Aorta (tissue), 5 donors: ENCODE measurements at regions not wholly inside any gene's neighbourhood (a gene's known extent, or its start where the extent isn't known, plus 50 kb on each side); places are given as distances from the start of the nearest gene placed in this dataset.

Experiments
- ATAC-seq: fragments of 200-7000 bp; cut with Tn5 transposase; one replicate; pipeline ENCODE4 v1.9.1; 2022; ENCODE audit warnings: moderate library complexity; ENCODE audit not compliant: low FRiP score
- DNase-seq, 2 donors: peaks; one replicate each; pipeline ENCODE4 v3.0.0-alpha.2; 2020
- H3K27ac ChIP-seq, 2 donors: one replicate each; pipeline ENCODE4 v1.5.1; 2013; ENCODE audit warnings: low read length in 2 of 2, mild to moderate bottlenecking in 2 of 2, moderate library complexity in 2 of 2, control low read depth in 1 of 2, inconsistent platforms in 1 of 2, low read depth in 1 of 2
- H3K27me3 ChIP-seq, 2 donors: one replicate each; pipeline ENCODE4 v1.6.1; 2013; ENCODE audit warnings: control low read depth in 1 of 2, low read length in 1 of 2, mild to moderate bottlenecking in 1 of 2, moderate library complexity in 1 of 2; ENCODE audit not compliant: insufficient read depth in 2 of 2, control insufficient read depth in 1 of 2
- H3K36me3 ChIP-seq, 2 donors: one replicate each; pipeline ENCODE4 v1.6.1; 2013; ENCODE audit warnings: control low read depth in 1 of 2, low read length in 1 of 2, mild to moderate bottlenecking in 1 of 2; ENCODE audit not compliant: insufficient read depth in 2 of 2, control insufficient read depth in 1 of 2
- H3K4me1 ChIP-seq, 2 donors: one replicate each; pipeline ENCODE4 v1.6.1; 2013; ENCODE audit warnings: low read length in 2 of 2, control low read depth in 1 of 2, mild to moderate bottlenecking in 1 of 2, moderate library complexity in 1 of 2; ENCODE audit not compliant: insufficient read depth in 2 of 2, control insufficient read depth in 1 of 2
- H3K4me3 ChIP-seq, 2 donors: one replicate each; pipeline ENCODE4 v1.5.1; 2013; ENCODE audit warnings: low read length in 2 of 2, control low read depth in 1 of 2, mild to moderate bottlenecking in 1 of 2
- H3K9me3 ChIP-seq: one replicate; pipeline ENCODE4 v1.6.1; 2013; ENCODE audit warnings: mild to moderate bottlenecking, low read length; ENCODE audit not compliant: control insufficient read depth
- WGBS, 2 donors: extraction: QIAGEN DNeasy Blood & Tissue Kit; methylation state at CpG; one replicate each; pipeline ENCODE4 v1.1.7; 2013; 5-methylcytosine and 5-hydroxymethylcytosine counted together
- intact Hi-C, 2 donors: fragments of 100-400 bp; cut with DNase I; formaldehyde crosslinking; loops; one replicate each; pipeline versions ENCODE4 v1.14.2 to v1.15.0; 2022
- donor health status: healthy with polysubstance abuse.
- donor health status: Bipolar disorder and iron deficiency.
- donor health status: DM: no; HTN: no; CAD: no.
- donor health status: DM: no; HTN: no; CAD: no.
- donor health status: DM: yes; HTN: yes; CAD: no.

- Histone ChIP-seq H3K36me3 (no peaks in the 10 kb centered on the region), H3K4me1 (no peaks in the 10 kb centered on the region), H3K27ac (no peak overlapping the region), H3K27me3 (no peaks in the 10 kb centered on the region), H3K9me3 (peaks cover 1% of the 10 kb centered on the region), H3K4me3 (no peak overlapping the region)
- WGBS, 2 donors, result 4 to 6% methylated on average over 24 of the region's 24 CpGs
- ATAC-seq (peak; percentile 96), DNase-seq (peak; percentile 90 to 97)
- intact Hi-C loops, result loop anchor here (1.0 to 10.0 kb wide), 6 partner anchors 54 to 230 kb away; partner anchors contain the start of genes STX6 (in 2 of the 2), IER5 (in 1 of the 2) and KIAA1614 (in 1 of the 2)
Measured at GRCh38 chr1:181142096-181142958, 53.8 kb downstream of the IER5 start.

- H3K4me3 ChIP-seq, result no peak overlapping the region
- no peaks in the 10 kb centered on the region for H3K4me1 ChIP-seq
- DNase-seq, result no peak
- H3K27me3 ChIP-seq, result no peaks in the 10 kb centered on the region
- 68 to 72% methylated on average over 5 of the region's 5 CpGs for WGBS, 2 donors
- ATAC-seq, result no peak
- H3K27ac ChIP-seq, result no peak overlapping the region
- peaks cover 1% of the 10 kb centered on the region for H3K9me3 ChIP-seq
- intact Hi-C loops, result loop anchor here (1.0 to 10.0 kb wide), 5 partner anchors 23 to 231 kb away; partner anchors contain the start of genes STX6 (in 2 of the 2) and KIAA1614 (in 1 of the 2)
- H3K36me3 ChIP-seq, result no peaks in the 10 kb centered on the region
Measured at GRCh38 chr1:181143102-181143859, 54.8 kb downstream of the IER5 start.

DNA sequence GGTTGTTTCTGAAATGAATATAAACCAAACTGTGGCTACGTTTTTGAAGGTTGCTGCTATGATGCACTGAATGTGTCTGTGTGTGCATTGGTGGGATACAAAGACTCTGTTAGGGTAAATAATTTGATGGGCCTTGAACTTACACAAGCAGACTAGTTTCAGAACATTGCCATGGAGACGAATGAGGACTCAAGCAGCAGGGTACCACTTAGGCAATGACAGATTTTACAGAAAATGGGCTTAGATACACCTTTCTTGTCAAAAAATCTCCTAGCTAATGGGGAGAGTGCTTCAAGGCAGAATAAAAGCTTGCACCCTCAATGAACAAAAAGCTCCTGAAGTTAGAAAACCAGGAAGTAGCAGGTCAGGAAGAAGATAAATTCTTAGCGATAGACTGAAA lies 55.7 kb downstream of the IER5 start:
- no peak overlapping the region for H3K4me3 ChIP-seq
- H3K27ac ChIP-seq, result no peak overlapping the region
- ATAC-seq (no peak), DNase-seq (no peak)
- no peaks in the 10 kb centered on the region for H3K4me1 ChIP-seq
- WGBS, 2 donors, result 78 to 83% methylated on average over 3 of the region's 3 CpGs
- peaks cover 1% of the 10 kb centered on the region for H3K9me3 ChIP-seq
- intact Hi-C loops, result loop anchor here (5.0 to 10.0 kb wide), 3 partner anchors 122 to 232 kb away; partner anchors contain the start of genes STX6 (in 2 of the 2) and KIAA1614 (in 1 of the 2)
- H3K27me3 ChIP-seq, result no peaks in the 10 kb centered on the region
- no peaks in the 10 kb centered on the region for H3K36me3 ChIP-seq

DNA sequence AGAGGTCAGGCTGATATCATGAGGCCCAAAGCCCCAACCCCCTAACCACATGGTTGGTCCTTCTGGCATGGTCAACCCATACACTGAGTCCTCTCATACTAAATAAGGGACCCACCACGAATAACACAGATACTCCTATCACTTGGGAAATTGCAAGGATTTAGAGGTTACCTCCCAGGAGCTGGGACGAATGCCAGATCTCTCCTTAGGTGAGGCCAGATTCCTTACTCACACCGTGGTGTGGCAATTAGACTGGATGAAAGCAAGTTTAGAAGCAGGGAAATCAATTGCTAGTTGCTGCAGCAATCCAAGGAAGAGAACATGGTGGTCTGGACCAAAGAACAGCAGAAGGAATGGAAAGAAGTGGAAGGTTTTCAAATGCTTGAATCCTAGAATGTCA lies 60.1 kb downstream of the IER5 start:
- WGBS, 2 donors, result 71 to 80% methylated on average over 3 of the region's 3 CpGs
- ATAC-seq (no peak), DNase-seq (no peak)
- Histone ChIP-seq H3K4me1 (peaks cover 0 to 6% of the 10 kb centered on the region in 2 donors), H3K27ac (no peak overlapping the region), H3K36me3 (no peaks in the 10 kb centered on the region), H3K9me3 (peaks cover 1% of the 10 kb centered on the region), H3K4me3 (no peak overlapping the region), H3K27me3 (no peaks in the 10 kb centered on the region)
- intact Hi-C loops, result loop anchor here in 1 of 2 donors (10.0 kb wide), 1 partner anchor 194 kb away; no protein-coding TSS in a partner anchor

DNA sequence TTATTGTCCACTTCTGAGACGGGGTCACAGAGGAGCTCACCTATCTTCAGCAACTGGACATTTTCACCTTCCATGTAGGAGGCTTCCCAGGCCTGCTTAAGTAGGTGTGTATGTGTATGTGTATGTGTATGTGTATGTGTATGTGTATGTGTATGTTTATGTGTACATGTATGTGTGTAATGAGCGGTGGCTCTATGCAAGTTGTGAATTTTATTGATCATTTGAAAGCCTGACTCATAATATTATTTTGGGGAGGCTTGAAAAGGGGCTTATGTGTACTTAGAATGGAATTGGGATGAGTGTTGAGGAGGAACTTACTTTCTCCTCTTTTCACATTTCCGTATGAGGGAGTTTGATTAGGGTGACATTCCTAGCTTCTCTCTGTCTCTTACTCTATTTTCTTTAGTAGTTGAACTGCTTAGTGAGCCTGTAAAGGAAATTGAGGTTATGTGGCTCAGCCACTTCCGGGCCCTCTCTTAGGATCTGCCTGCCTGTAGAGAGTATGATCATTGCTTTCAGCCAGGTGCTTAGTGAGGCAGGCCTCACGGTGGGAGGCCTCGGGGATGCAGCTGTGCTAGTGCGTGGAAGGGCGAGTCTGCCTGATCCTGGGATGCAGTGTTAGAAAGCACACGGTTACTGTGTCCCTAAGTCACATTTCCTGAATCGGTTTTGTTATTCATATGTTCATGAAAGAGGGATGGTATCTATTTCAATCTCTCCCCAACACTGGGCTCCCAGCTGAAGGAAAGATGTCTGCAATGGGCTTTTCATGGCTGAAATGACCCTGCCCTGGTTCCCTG lies 61.0 kb downstream of the IER5 start:
- intact Hi-C loops, result loop anchor here (10.0 kb wide), 3 partner anchors 195 to 625 kb away; no protein-coding TSS in a partner anchor

DNA sequence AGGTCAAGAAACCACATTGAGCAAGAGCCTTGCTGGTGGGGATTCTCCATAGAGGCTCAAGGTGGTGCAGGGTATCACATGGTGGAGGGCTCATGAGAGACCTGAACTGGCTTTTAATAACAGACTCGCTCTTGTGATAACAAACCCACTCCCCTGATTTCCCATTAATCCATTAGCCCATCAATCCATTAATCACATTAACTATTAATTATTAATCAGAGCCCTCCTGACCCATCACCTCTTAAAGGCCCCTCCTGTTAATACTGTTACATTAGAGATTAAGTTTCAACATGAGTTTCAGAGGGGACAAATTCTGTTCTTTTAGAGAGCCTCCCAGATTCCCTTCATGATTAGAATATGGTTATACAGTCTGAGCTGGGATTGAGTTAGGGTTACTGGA lies 61.8 kb downstream of the IER5 start:
- 94 to 95% methylated on average over 1 of the region's 1 CpG for WGBS, 2 donors
- DNase-seq, result no peak

More for the DNA sequence above, 61.0 kb downstream of the IER5 start:
- H3K9me3 ChIP-seq, result peaks cover 1% of the 10 kb centered on the region
- H3K27ac ChIP-seq, result no peak overlapping the region
- no peak overlapping the region for H3K4me3 ChIP-seq
- H3K27me3 ChIP-seq, result no peaks in the 10 kb centered on the region
- H3K36me3 ChIP-seq, result no peaks in the 10 kb centered on the region
- ATAC-seq (no peak), DNase-seq (no peak)
- H3K4me1 ChIP-seq, result peaks cover 0 to 6% of the 10 kb centered on the region in 2 donors
- 90 to 92% methylated on average over 10 of the region's 10 CpGs for WGBS, 2 donors

DNA sequence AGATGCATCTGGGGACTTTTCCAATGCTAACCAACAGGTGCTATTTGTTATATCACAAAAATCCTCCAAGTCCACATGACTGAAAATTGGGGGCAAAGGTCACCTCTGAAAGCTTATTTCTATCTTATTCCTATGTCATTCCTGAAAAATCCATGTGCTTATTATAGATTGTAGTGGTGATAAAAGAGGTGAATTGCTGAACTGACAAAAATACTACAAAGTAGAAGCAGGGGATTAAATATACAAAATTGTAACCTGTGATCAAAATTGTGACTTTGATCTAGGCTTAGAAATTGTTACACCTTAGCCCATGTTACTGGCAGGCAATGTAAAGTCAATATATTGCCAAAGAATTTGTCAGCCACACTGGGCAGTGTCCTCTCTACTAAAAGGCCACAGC lies 62.3 kb downstream of the IER5 start:
- no peak overlapping the region for H3K27ac ChIP-seq
- no peaks in the 10 kb centered on the region for H3K36me3 ChIP-seq
- DNase-seq, result no peak
- H3K27me3 ChIP-seq, result no peaks in the 10 kb centered on the region
- H3K4me1 ChIP-seq, result peaks cover 0 to 6% of the 10 kb centered on the region in 2 donors
- no peak for ATAC-seq
- intact Hi-C loops, result loop anchor here (10.0 kb wide), 2 partner anchors 616 to 626 kb away; no protein-coding TSS in a partner anchor
- no peak overlapping the region for H3K4me3 ChIP-seq
- peaks cover under 1% of the 10 kb centered on the region for H3K9me3 ChIP-seq

More for the DNA sequence above, 61.8 kb downstream of the IER5 start:
- H3K27me3 ChIP-seq, result no peaks in the 10 kb centered on the region
- no peak overlapping the region for H3K4me3 ChIP-seq
- no peaks in the 10 kb centered on the region for H3K36me3 ChIP-seq
- no peak overlapping the region for H3K27ac ChIP-seq
- peaks cover 1% of the 10 kb centered on the region for H3K9me3 ChIP-seq
- no peak for ATAC-seq
- peaks cover 0 to 6% of the 10 kb centered on the region in 2 donors for H3K4me1 ChIP-seq
- intact Hi-C loops, result loop anchor here (10.0 kb wide), 2 partner anchors 615 to 625 kb away; no protein-coding TSS in a partner anchor
